GM12878 (cell line): ENCODE measurements at regions not wholly inside any gene's neighbourhood (a gene's known extent, or its start where the extent isn't known, plus 50 kb on each side); places are given as distances from the start of the nearest gene placed in this dataset.

Experiments
- ATAC-seq: fragments of 200-7000 bp; cut with Tn5 transposase; 3 replicates; pipeline ENCODE4 v1.9.1; 2020; ENCODE audit warnings: mild to moderate bottlenecking, moderate library complexity
- BruUV-seq: library from RNA; stranded (reverse); fragments of 400-500 nt; replicated peaks from 2 replicates; lab custom pipeline; 2021; lab: Mats Ljungman, UMichigan
- CTCF ChIA-PET: fragments of 300-600 bp; sonication (Branson Sonifier 250); formaldehyde crosslinking; extraction: SDS; loops from one replicate; lab custom pipeline; 2021; ENCODE audit warnings: inconsistent platforms; lab: Yijun Ruan, JAX
- POLR2A ChIA-PET: fragments of 350-600 bp; formaldehyde crosslinking; extraction: SDS; loops from one replicate; lab custom pipeline; 2021; ENCODE audit warnings: inconsistent platforms; lab: Charles Lee
- RAD21 ChIA-PET: fragments of 300-600 bp; sonication (Branson Sonifier 250); formaldehyde crosslinking; loops from one replicate; lab custom pipeline; 2023; ENCODE audit warnings: antibody characterized with exemption; ENCODE audit not compliant: unreplicated experiment; lab: Charles Lee
- SMC1A ChIA-PET: fragments of 300-600 bp; sonication (Branson Sonifier 250); formaldehyde crosslinking; loops from one replicate; lab custom pipeline; 2023; ENCODE audit not compliant: unreplicated experiment, uncharacterized antibody; lab: Charles Lee
- DNase-seq: peaks from one replicate; pipeline ENCODE4 v3.0.0-alpha.2; 2011; ENCODE audit warnings: low read depth, low spot score
- FAIRE-seq: peaks from 3 replicates; lab custom pipeline; 2011; peaks lifted over from hg19 to GRCh38; lab: Jason Lieb, UNC
- H2AFZ ChIP-seq: 2 replicates; pipeline ENCODE4 v1.6.0; 2011; ENCODE audit warnings: low read depth, low read length, control low read depth; ENCODE audit not compliant: control insufficient read depth
- H3K27ac ChIP-seq: 2 replicates; pipeline ENCODE4 v1.5.1; 2011; ENCODE audit warnings: control low read depth; ENCODE audit not compliant: control insufficient read depth, insufficient read depth
- H3K27me3 ChIP-seq, 2 experiments: replicated peaks in 1 of 2; 2 replicates each; pipeline versions ENCODE4 v1.6.0 to v1.6.1; 2011; ENCODE audit warnings: low read length in 1 of 2; ENCODE audit not compliant: control insufficient read depth in 2 of 2, insufficient read depth in 2 of 2
- H3K36me3 ChIP-seq, 2 experiments: 2 replicates each; pipeline ENCODE4 v1.5.1; 2011; ENCODE audit warnings: low read length in 1 of 2; ENCODE audit not compliant: control insufficient read depth in 2 of 2, insufficient read depth in 2 of 2
- H3K4me1 ChIP-seq: 2 replicates; pipeline ENCODE4 v1.6.1; 2011; ENCODE audit warnings: mild to moderate bottlenecking, low read length, moderate library complexity, mixed read lengths; ENCODE audit not compliant: control insufficient read depth, insufficient read depth
- H3K4me2 ChIP-seq: 2 replicates; pipeline ENCODE4 v1.6.0; 2011; ENCODE audit warnings: control low read depth; ENCODE audit not compliant: control insufficient read depth, insufficient read depth
- H3K4me3 ChIP-seq: fragments of 200-600 bp; sonication (generic); 2 replicates; pipeline ENCODE4 v1.5.1; 2016
- H3K79me2 ChIP-seq: 2 replicates; pipeline ENCODE4 v1.6.0; 2011; ENCODE audit warnings: low read length; ENCODE audit not compliant: control insufficient read depth, insufficient read depth
- H3K9ac ChIP-seq: 2 replicates; pipeline ENCODE4 v1.8.0; 2011; ENCODE audit warnings: low read length, control low read depth, mixed read lengths; ENCODE audit not compliant: control insufficient read depth, insufficient read depth
- H3K9me3 ChIP-seq: replicated peaks from 3 replicates; pipeline ENCODE4 v1.5.1; 2011; ENCODE audit warnings: mild to moderate bottlenecking, low read length; ENCODE audit not compliant: control insufficient read depth, insufficient read depth
- H4K20me1 ChIP-seq: 2 replicates; pipeline ENCODE4 v1.6.0; 2011; ENCODE audit not compliant: control insufficient read depth, insufficient read depth
- EED ChIP-seq: sonication (generic); IDR thresholded peaks from 2 replicates; pipeline ENCODE4 v1.6.1; 2016; ENCODE audit warnings: antibody characterized with exemption, low read depth
- EGR1 ChIP-seq, 2 experiments: IDR thresholded peaks; 1 replicate in 1 of 2; 2 replicates in 1 of 2; pipeline ENCODE4 v1.6.1; 2011 to 2012; ENCODE audit warnings: low read depth in 2 of 2, low read length in 2 of 2, borderline replicate concordance in 1 of 2, mild to moderate bottlenecking in 1 of 2, moderate library complexity in 1 of 2
- NR2F1 ChIP-seq: fragments of 450-650 bp; conservative IDR thresholded peaks from 2 replicates; pipeline ENCODE4 v1.6.1; 2017; ENCODE audit warnings: mild to moderate bottlenecking
- PRDM15 ChIP-seq: fragments of 450-650 bp; formaldehyde crosslinking; IDR thresholded peaks from 2 replicates; pipeline ENCODE4 v1.4.0; 2020; ENCODE audit warnings: mild to moderate bottlenecking, moderate library complexity
- ZNF207 ChIP-seq: fragments of 450-650 bp; IDR thresholded peaks from 2 replicates; pipeline ENCODE4 v1.6.1; 2014; ENCODE audit warnings: antibody characterized with exemption, mild to moderate bottlenecking, borderline replicate concordance
- WGBS: methylation state at CpG from one replicate; pipeline ENCODE4 v1.1.6; 2016; ENCODE audit warnings: low lambda C conversion rate; ENCODE audit not compliant: insufficient replicate concordance, insufficient coverage; ENCODE audit errors: missing lambda C conversion rate; 5-methylcytosine and 5-hydroxymethylcytosine counted together
- in situ Hi-C: fragments of 300-500 bp; cut with MboI; formaldehyde crosslinking; loops from 9 replicates; pipeline ENCODE4 v1.14.3; 2018; ENCODE audit warnings: mixed read lengths
- intact Hi-C: fragments of 100-400 bp; cut with micrococcal nuclease; formaldehyde crosslinking; loops from one replicate; pipeline ENCODE4 v1.14.2; 2022; ENCODE audit not compliant: unreplicated experiment
- TF ChIP-seq, protein P1 (sequence below): IDR thresholded peaks from 2 replicates; pipeline ENCODE4 v1.6.1; 2011; ENCODE audit warnings: mild to moderate bottlenecking, low read depth, low read length, moderate library complexity; ENCODE audit not compliant: insufficient replicate concordance

DNA sequence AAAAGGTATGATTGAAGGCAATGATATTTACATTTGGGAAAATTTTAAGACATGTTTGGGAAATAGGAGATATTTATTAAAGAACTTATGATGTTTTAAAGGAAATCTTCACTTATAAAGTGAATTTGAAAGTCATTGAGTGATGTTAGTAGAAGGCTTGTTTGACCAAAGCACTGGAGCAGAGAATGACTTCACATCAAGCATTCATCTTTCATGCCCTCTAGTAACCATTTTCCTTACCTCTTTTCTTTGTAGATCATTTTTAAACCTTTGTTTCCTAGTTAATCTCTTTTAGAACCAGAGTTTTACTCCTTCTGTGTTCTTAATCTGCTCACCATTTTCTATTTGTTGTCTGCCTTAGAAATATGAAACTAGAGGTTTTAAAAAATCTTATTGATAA is 111.3 kb upstream of the FOXP2 start (continued):
- no peak for TF ChIP-seq EED

DNA sequence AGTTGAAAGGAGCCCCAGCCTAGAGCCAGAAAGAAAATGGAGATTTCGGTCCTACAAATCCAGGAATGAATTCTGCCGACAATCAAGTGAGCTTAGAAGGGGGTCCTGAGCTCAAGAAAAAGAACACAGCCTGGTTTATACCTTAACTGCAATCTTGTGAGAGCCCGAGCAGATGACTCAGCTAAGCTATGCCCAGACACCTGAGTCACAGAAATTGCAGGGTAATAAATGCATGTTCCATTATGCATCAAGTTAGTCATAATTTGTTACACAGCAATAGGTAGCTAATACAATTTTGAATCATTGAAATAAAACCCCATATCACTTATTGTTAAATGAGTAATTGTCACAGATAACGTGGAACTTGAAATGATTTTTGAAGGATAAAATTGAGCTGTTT is 111.8 kb upstream of the FOXP2 start:
- DNase-seq: no peak
- no peak overlapping the region for H3K4me2 ChIP-seq
- no peak for FAIRE-seq
- RAD21 ChIA-PET: no interaction called here
- no TSS peak for BruUV-seq
- no peak for TF ChIP-seq ZNF207
- TF ChIP-seq, protein P1, sequence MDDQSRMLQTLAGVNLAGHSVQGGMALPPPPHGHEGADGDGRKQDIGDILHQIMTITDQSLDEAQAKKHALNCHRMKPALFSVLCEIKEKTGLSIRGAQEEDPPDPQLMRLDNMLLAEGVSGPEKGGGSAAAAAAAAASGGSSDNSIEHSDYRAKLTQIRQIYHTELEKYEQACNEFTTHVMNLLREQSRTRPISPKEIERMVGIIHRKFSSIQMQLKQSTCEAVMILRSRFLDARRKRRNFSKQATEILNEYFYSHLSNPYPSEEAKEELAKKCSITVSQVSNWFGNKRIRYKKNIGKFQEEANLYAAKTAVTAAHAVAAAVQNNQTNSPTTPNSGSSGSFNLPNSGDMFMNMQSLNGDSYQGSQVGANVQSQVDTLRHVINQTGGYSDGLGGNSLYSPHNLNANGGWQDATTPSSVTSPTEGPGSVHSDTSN: no peak
- TF ChIP-seq NR2F1: no peak
- no peak for TF ChIP-seq PRDM15
- no peak for TF ChIP-seq EGR1 (IDR thresholded peaks at IDR 0.05; ENCODE audit: borderline replicate concordance in 1 of 2, low read depth in 2 of 2, low read length in 2 of 2)
- TF ChIP-seq, all 136 proteins: peak for 0
- no peaks in the 10 kb centered on the region for H3K4me1 ChIP-seq
- POLR2A ChIA-PET: no interaction called here
- H3K27me3 ChIP-seq: no peaks in the 10 kb centered on the region
- H3K79me2 ChIP-seq: no peaks in the 10 kb centered on the region
- SMC1A ChIA-PET: interaction anchor here (1.7 kb wide), 1 partner anchor 16 kb away, joined by 7 read pairs; no protein-coding TSS in a partner anchor
- no peaks in the 10 kb centered on the region for H3K36me3 ChIP-seq
- H3K9me3 ChIP-seq: no peaks in the 10 kb centered on the region
- in situ Hi-C loops: no loop called here
- H3K4me3 ChIP-seq: no peak overlapping the region
- intact Hi-C loops: no loop called here
- no peak for ATAC-seq
- H2AFZ ChIP-seq: no peak overlapping the region
- no peak overlapping the region for H3K9ac ChIP-seq
- CTCF ChIA-PET: interaction anchor here (0.8 kb wide), 1 partner anchor 10 kb away, joined by 3 read pairs; no protein-coding TSS in a partner anchor
- H4K20me1 ChIP-seq: no peaks in the 10 kb centered on the region
- H3K27ac ChIP-seq: no peak overlapping the region
- WGBS: 0% methylated on average over 4 of the region's 4 CpGs
